GM13976 (cell line): ENCODE measurements at regions not wholly inside any gene's neighbourhood (a gene's known extent, or its start where the extent isn't known, plus 50 kb on each side); places are given as distances from the start of the nearest gene placed in this dataset.

Source experiments
- DNase-seq: peaks from one replicate; pipeline ENCODE4 v3.0.0; 2012; ENCODE audit warnings: low spot score
- CTCF ChIP-seq: IDR thresholded peaks from 2 replicates; pipeline ENCODE4 v1.5.1; 2012; ENCODE audit warnings: borderline replicate concordance, mild to moderate bottlenecking; ENCODE audit not compliant: insufficient read depth; ENCODE audit errors: extremely low read depth, missing control alignments, control extremely low read depth
- in situ Hi-C: fragments of 300-500 bp; cut with MboI; formaldehyde crosslinking; loops from one replicate; pipeline ENCODE4 v1.12.0; 2022; ENCODE audit warnings: low sequenced_read_pairs, mixed read lengths, inconsistent platforms; ENCODE audit not compliant: unreplicated experiment

DNA sequence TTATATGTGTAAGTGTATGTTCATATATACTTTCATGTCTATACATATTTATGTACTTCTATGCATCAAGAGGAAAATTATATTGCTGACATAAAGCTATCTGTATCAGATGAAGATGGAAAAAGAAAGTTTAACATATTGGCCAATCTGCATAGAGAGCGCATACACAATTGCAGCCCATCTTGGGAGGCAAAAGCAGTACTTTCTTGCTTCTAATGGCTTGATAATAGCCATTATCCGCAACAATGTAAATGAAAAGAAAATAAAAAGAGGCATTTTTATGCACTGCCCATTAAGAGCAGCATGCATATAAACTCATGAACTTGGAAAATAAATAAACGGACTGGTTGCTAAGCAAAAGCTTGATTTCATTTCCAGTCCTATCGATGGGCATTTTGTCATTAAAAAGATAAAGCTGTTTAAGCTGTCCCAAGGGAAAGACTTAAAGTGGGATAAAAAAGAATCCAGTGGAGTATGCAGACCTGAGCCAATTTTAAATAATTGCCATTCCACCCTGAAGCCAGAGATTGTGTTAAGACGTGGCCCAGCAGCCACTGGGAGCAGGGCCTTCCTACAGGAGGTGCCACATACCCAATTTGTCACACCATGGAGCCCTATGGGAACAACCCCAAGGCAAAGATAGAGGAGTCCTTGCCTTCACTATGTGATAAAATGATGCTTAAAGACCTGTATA, 183.6 kb upstream of the CDH11 start:
- no peak for DNase-seq
- in situ Hi-C loops: no loop called here
- no peak for TF ChIP-seq CTCF

GRCh38 chr16:65301029-65301428, 179.2 kb upstream of the CDH11 start:
- TF ChIP-seq CTCF: no peak
- no peak for DNase-seq
- in situ Hi-C loops: no loop called here

DNA sequence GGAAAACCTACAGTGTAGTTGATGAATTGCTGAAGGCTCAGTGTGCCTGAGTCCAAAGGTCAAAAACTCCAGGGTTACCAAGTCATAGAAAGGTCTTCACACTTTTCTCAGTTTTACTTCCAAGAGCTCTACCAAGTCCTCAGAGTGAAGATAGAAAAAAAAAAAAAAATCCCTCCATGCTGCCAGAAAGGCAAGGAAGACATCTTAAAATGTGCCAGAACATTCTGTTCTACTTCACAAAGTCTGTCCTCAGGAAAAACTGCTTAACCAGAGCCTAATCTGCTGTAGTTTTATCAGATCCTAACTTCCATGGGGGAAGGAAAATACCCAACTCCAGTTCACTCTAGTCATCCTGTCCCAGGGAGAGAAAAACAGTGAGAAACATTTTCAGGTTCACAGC, 175.6 kb upstream of the CDH11 start:
- in situ Hi-C loops: no loop called here

GRCh38 chr16:65295527-65295926, 173.7 kb upstream of the CDH11 start:
- TF ChIP-seq CTCF: no peak
- in situ Hi-C loops: no loop called here
- DNase-seq: no peak

More for the DNA sequence above, 175.6 kb upstream of the CDH11 start:
- no peak for TF ChIP-seq CTCF
- no peak for DNase-seq

DNA sequence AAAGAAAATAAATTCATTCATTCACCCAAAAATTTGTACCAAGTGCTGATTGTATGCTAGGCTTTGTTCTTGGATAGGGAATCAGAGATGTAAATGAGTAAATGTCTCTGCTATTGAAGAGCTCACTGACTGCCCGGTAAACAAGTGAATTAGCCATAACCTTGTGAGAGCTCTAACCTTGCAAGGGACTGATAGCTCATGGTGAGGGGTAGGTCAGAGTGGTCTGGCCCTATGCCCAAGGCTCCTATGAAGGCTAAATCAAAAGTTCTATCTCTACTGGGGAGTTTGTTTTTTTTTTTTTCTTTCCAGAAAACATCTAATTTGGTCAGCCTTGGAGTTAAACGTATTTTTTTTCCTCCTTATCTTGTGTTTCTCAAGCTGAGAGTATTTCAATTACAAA, 172.8 kb upstream of the CDH11 start:
- TF ChIP-seq CTCF: no peak

DNA sequence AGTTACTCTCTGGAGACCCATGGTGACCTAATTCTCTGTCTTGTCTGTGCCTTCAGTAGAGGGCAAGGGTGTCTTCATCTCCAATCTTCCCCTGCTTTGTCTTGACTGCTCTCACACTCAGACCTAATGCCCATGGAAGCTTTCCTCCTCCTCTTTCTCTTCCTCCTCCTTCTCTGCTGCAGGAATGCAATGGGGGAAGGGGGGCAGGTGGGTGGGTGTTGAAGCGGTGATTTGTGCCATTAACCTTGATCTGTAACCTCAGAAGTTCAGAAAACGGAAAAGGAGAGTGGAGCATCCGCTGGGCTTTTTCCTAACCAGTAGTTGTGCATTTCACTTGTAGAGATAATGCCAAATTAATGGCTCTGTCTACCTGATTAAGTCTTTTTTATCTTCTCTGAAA, 172.3 kb upstream of the CDH11 start:
- TF ChIP-seq CTCF: no peak
- no peak for DNase-seq
- in situ Hi-C loops: no loop called here

More for the DNA sequence above, 172.8 kb upstream of the CDH11 start:
- DNase-seq: no peak
- in situ Hi-C loops: no loop called here
